Left lung (tissue), 4 donors: ENCODE measurements at regions not wholly inside any gene's neighbourhood (a gene's known extent, or its start where the extent isn't known, plus 50 kb on each side); places are given as distances from the start of the nearest gene placed in this dataset.

Experiments used
- ATAC-seq: fragments of 200-7000 bp; cut with Tn5 transposase; one replicate; pipeline ENCODE4 v1.9.1; 2020; ENCODE audit warnings: moderate library complexity
- DNase-seq, 4 donors: peaks; one replicate each; pipeline ENCODE4 v3.0.0-alpha.2; 2013 to 2020
- H3K27ac ChIP-seq, 2 donors: fragments of 200-600 bp; sonication (generic) in 1 of 2; one replicate each; pipeline versions ENCODE4 v1.5.0 to v1.8.0; 2020 to 2021
- H3K27me3 ChIP-seq, 2 donors: fragments of 200-600 bp; sonication (generic) in 1 of 2; one replicate each; pipeline versions ENCODE4 v1.5.0 to v1.8.0; 2020 to 2021
- H3K36me3 ChIP-seq, 2 donors: fragments of 200-600 bp; sonication (generic) in 1 of 2; one replicate each; pipeline versions ENCODE4 v1.5.0 to v1.8.0; 2020 to 2021
- H3K4me1 ChIP-seq, 2 donors: fragments of 200-600 bp; one replicate each; pipeline ENCODE4 v1.8.0; 2021
- H3K4me3 ChIP-seq, 2 donors: fragments of 200-600 bp; sonication (generic) in 1 of 2; one replicate each; pipeline versions ENCODE4 v1.5.0 to v1.8.0; 2020 to 2021; ENCODE audit warnings: mild to moderate bottlenecking in 1 of 2
- H3K9me3 ChIP-seq, 2 donors: fragments of 200-600 bp; sonication (generic) in 1 of 2; one replicate each; pipeline versions ENCODE4 v1.5.0 to v1.8.0; 2020 to 2021
- CTCF ChIP-seq, 2 donors: fragments of 200-600 bp; sonication (generic) in 1 of 2; IDR thresholded peaks; one replicate each; pipeline versions ENCODE4 v1.5.0 to v1.8.0; 2021; ENCODE audit warnings: antibody characterized with exemption in 2 of 2
- intact Hi-C, 2 donors: fragments of 100-400 bp; cut with DNase I; formaldehyde crosslinking; loops; one replicate each; pipeline versions ENCODE4 v1.11.2 to v1.14.2; 2022
- donor health status: DM: no; HTN: yes; CAD: no.
- donor health status: DM: no; HTN: no; CAD: no.

GRCh38 chr9:102796244-102796643, 198.9 kb upstream of the CYLC2 start:
- Histone ChIP-seq H3K27me3 (no peaks in the 10 kb centered on the region), H3K4me1 (no peaks in the 10 kb centered on the region), H3K36me3 (no peaks in the 10 kb centered on the region), H3K4me3 (no peak overlapping the region), H3K9me3 (no peaks in the 10 kb centered on the region), H3K27ac (no peak overlapping the region)
- TF ChIP-seq CTCF (IDR thresholded peaks at IDR 0.05), result no peak
- ATAC-seq (no peak), DNase-seq (no peak)
- intact Hi-C loops, result no loop called here

- ATAC-seq (no peak), DNase-seq (no peak)
- no peaks in the 10 kb centered on the region for H3K9me3 ChIP-seq
- intact Hi-C loops, result no loop called here
- H3K27me3 ChIP-seq, result no peaks in the 10 kb centered on the region
- H3K27ac ChIP-seq, result no peak overlapping the region
- TF ChIP-seq CTCF (IDR thresholded peaks at IDR 0.05), result no peak
- H3K4me1 ChIP-seq, result no peaks in the 10 kb centered on the region
- H3K4me3 ChIP-seq, result no peak overlapping the region
- no peaks in the 10 kb centered on the region for H3K36me3 ChIP-seq
Measured at GRCh38 chr9:102795532-102795931, 199.6 kb upstream of the CYLC2 start.

- no peaks in the 10 kb centered on the region for H3K36me3 ChIP-seq
- no peak for TF ChIP-seq CTCF (IDR thresholded peaks at IDR 0.05)
- H3K27ac ChIP-seq, result no peak overlapping the region
- H3K4me3 ChIP-seq, result no peak overlapping the region
- no peaks in the 10 kb centered on the region for H3K27me3 ChIP-seq
- no peaks in the 10 kb centered on the region for H3K9me3 ChIP-seq
- intact Hi-C loops, result no loop called here
- no peak for ATAC-seq
- no peaks in the 10 kb centered on the region for H3K4me1 ChIP-seq
- no peak for DNase-seq
Measured at GRCh38 chr9:102779356-102779755, 215.8 kb upstream of the CYLC2 start.

GRCh38 chr9:102778746-102779145, 216.4 kb upstream of the CYLC2 start:
- Histone ChIP-seq H3K4me3 (no peak overlapping the region), H3K9me3 (no peaks in the 10 kb centered on the region), H3K27me3 (no peaks in the 10 kb centered on the region), H3K27ac (no peak overlapping the region), H3K36me3 (no peaks in the 10 kb centered on the region), H3K4me1 (no peaks in the 10 kb centered on the region)
- no peak for DNase-seq
- TF ChIP-seq CTCF (IDR thresholded peaks at IDR 0.05), result no peak
- no peak for ATAC-seq
- intact Hi-C loops, result no loop called here

- no peaks in the 10 kb centered on the region for H3K4me1 ChIP-seq
- DNase-seq (no peak), ATAC-seq (no peak)
- no peak overlapping the region for H3K4me3 ChIP-seq
- H3K9me3 ChIP-seq, result no peaks in the 10 kb centered on the region
- H3K27ac ChIP-seq, result no peak overlapping the region
- intact Hi-C loops, result no loop called here
- H3K36me3 ChIP-seq, result no peaks in the 10 kb centered on the region
- no peaks in the 10 kb centered on the region for H3K27me3 ChIP-seq
- TF ChIP-seq CTCF (IDR thresholded peaks at IDR 0.05), result no peak
Measured at GRCh38 chr9:102770704-102771103, 224.4 kb upstream of the CYLC2 start.
